DOHH2 (cell line): ENCODE measurements at regions not wholly inside any gene's neighbourhood (a gene's known extent, or its start where the extent isn't known, plus 50 kb on each side); places are given as distances from the start of the nearest gene placed in this dataset.

Experiments used
- H3F3A ChIP-seq: fragments of 200-600 bp; sonication (generic), shearing (Covaris generic); 2 replicates; pipeline ENCODE4 v1.6.0; 2016; ENCODE audit warnings: antibody characterized with exemption, mild to moderate bottlenecking; ENCODE audit not compliant: control insufficient read depth, insufficient read depth
- H3K27ac ChIP-seq: fragments of 200-600 bp; sonication (generic); 2 replicates; pipeline ENCODE4 v1.5.1; 2014; ENCODE audit warnings: low read depth, mild to moderate bottlenecking, low read length, moderate library complexity
- H3K27me3 ChIP-seq: fragments of 200-600 bp; sonication (generic); 2 replicates; pipeline ENCODE4 v1.6.1; 2014; ENCODE audit warnings: mild to moderate bottlenecking, low read length, mixed read lengths; ENCODE audit not compliant: control insufficient read depth
- H3K36me3 ChIP-seq: fragments of 200-600 bp; sonication (generic); 2 replicates; pipeline ENCODE4 v1.6.1; 2014; ENCODE audit warnings: mild to moderate bottlenecking, low read length, moderate library complexity, mixed read lengths; ENCODE audit not compliant: control insufficient read depth
- H3K4me1 ChIP-seq: fragments of 200-600 bp; sonication (generic); 2 replicates; pipeline ENCODE4 v1.6.1; 2014; ENCODE audit warnings: mild to moderate bottlenecking, low read length, mixed read lengths; ENCODE audit not compliant: control insufficient read depth
- H3K4me2 ChIP-seq: fragments of 200-600 bp; sonication (generic); 2 replicates; pipeline ENCODE4 v1.6.0; 2014; ENCODE audit warnings: mild to moderate bottlenecking, low read length, moderate library complexity
- H3K4me3 ChIP-seq: fragments of 200-600 bp; sonication (generic); 2 replicates; pipeline ENCODE4 v1.5.1; 2014; ENCODE audit warnings: mild to moderate bottlenecking, low read length, mixed read lengths
- H3K79me2 ChIP-seq: fragments of 200-600 bp; sonication (generic); 2 replicates; pipeline ENCODE4 v1.6.1; 2014; ENCODE audit warnings: mild to moderate bottlenecking, low read length, mixed read lengths; ENCODE audit not compliant: control insufficient read depth
- H3K9me2 ChIP-seq: fragments of 200-600 bp; sonication (generic); replicated peaks from 2 replicates; pipeline ENCODE4 v1.6.1; 2014; ENCODE audit warnings: mild to moderate bottlenecking, low read length, mixed read lengths; ENCODE audit not compliant: control insufficient read depth
- H3K9me3 ChIP-seq: fragments of 200-600 bp; sonication (generic); 2 replicates; pipeline ENCODE4 v1.6.1; 2014; ENCODE audit warnings: antibody characterized with exemption, low read length, mixed read lengths; ENCODE audit not compliant: control insufficient read depth, insufficient read depth
- H4K20me1 ChIP-seq: fragments of 200-600 bp; sonication (generic); 2 replicates; pipeline ENCODE4 v1.6.0; 2014; ENCODE audit warnings: low read depth, mild to moderate bottlenecking, antibody characterized with exemption, low read length, moderate library complexity; ENCODE audit not compliant: control insufficient read depth, insufficient read depth
- EZH2phosphoT487 ChIP-seq: fragments of 200-600 bp; sonication (generic); IDR thresholded peaks from 2 replicates; pipeline ENCODE4 v1.6.1; 2017; ENCODE audit warnings: borderline replicate concordance, mild to moderate bottlenecking, antibody characterized with exemption, low read length, moderate library complexity, mixed read lengths
- TF ChIP-seq, protein P1 (sequence below): fragments of 200-600 bp; sonication (generic); IDR thresholded peaks from one replicate; pipeline ENCODE4 v1.5.1; 2014; ENCODE audit warnings: antibody characterized with exemption, mild to moderate bottlenecking, low read depth, low read length; ENCODE audit not compliant: poor library complexity, severe bottlenecking

DNA sequence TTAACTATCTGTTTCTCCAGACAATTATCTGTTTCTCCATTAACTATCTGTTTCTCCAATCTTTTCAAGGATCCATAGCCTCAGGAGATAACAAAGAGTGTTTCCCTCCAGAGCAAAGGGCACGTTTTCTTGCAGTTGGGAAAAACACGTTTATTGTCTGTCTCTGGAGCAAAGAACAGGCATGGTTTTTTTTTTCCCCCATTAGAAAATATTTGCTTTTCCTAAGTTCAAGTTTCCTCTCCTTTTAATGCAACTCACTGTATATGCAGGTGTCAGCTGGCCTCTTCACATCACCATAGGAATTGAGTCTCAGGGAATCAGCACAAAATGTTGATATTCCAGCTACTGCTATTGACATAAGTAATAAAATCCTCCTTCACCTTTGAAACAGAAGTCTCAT lies 984.4 kb downstream of the RAB28 start:
- Histone ChIP-seq H3K4me1 (no peaks in the 10 kb centered on the region), H3K36me3 (no peaks in the 10 kb centered on the region), H3K79me2 (no peaks in the 10 kb centered on the region), H3K4me2 (no peak overlapping the region), H3K9me3 (no peaks in the 10 kb centered on the region), H3K27me3 (no peaks in the 10 kb centered on the region), H4K20me1 (no peaks in the 10 kb centered on the region), H3F3A (no peaks in the 10 kb centered on the region), H3K9me2 (no peaks in the 10 kb centered on the region; the same call in 1 of the 2 replicates), H3K4me3 (no peak overlapping the region), H3K27ac (no peak overlapping the region)
- TF ChIP-seq EZH2phosphoT487, result no peak
- TF ChIP-seq, protein P1, sequence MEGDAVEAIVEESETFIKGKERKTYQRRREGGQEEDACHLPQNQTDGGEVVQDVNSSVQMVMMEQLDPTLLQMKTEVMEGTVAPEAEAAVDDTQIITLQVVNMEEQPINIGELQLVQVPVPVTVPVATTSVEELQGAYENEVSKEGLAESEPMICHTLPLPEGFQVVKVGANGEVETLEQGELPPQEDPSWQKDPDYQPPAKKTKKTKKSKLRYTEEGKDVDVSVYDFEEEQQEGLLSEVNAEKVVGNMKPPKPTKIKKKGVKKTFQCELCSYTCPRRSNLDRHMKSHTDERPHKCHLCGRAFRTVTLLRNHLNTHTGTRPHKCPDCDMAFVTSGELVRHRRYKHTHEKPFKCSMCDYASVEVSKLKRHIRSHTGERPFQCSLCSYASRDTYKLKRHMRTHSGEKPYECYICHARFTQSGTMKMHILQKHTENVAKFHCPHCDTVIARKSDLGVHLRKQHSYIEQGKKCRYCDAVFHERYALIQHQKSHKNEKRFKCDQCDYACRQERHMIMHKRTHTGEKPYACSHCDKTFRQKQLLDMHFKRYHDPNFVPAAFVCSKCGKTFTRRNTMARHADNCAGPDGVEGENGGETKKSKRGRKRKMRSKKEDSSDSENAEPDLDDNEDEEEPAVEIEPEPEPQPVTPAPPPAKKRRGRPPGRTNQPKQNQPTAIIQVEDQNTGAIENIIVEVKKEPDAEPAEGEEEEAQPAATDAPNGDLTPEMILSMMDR, result no peak

DNA sequence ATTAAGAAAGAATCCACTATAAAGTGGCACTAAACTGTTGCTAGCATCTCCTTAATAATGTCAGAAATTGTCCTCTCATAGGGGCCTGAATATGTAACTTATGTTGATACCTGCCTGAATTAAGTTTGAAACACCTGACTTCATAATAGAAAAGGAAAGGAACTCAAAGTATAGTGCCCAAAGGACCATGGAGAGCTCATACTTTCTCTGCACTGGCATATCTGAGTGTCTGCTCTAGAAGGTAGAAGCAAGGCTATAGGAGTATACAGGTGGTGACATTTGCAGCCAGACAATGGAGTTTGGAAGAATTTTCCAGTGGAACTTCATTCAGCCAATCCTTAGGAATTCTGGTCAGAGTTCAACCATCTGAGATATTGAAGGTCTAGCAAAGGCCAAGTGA lies 988.9 kb downstream of the RAB28 start:
- Histone ChIP-seq H3K9me3 (no peaks in the 10 kb centered on the region), H3K4me3 (no peak overlapping the region), H3K27ac (no peak overlapping the region), H3K9me2 (no peaks in the 10 kb centered on the region; the same call in 1 of the 2 replicates), H3F3A (no peaks in the 10 kb centered on the region), H3K36me3 (no peaks in the 10 kb centered on the region), H3K4me2 (no peak overlapping the region), H4K20me1 (no peaks in the 10 kb centered on the region), H3K79me2 (no peaks in the 10 kb centered on the region), H3K27me3 (no peaks in the 10 kb centered on the region), H3K4me1 (no peaks in the 10 kb centered on the region)
- TF ChIP-seq, protein P1, result no peak
- no peak for TF ChIP-seq EZH2phosphoT487

DNA sequence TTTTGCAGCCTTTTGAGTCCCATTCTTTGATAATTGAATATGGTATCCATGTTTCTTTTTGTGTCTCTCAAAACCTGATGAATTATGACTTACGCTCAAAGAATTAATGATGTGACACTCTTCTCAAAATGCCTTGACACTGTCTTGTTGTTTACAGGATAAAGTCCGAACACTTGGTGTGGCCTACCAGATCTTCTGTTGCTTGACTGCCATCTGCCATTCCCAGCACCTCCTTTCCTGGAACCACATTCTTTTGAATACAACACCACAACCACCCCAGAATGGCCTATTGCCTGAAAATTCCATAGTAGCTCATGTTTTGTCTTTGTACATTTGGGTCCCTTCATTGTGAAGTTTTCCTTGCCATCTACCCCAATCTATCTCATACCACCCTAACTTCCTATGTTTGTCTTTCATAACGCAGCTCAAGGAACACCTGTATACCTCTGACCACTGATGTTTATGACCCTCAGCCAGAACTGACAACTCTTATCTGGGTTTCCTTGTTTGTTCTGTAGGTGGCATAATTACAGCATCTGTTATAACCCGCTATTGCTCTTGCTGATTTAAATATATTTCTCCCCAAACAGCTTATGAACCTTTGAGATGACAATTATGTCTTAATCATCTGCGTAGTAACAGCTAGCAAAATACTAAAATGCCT lies 991.3 kb downstream of the RAB28 start:
- Histone ChIP-seq H3K27ac (no peak overlapping the region), H3K79me2 (no peaks in the 10 kb centered on the region), H3K4me1 (no peaks in the 10 kb centered on the region), H3F3A (no peaks in the 10 kb centered on the region), H4K20me1 (no peaks in the 10 kb centered on the region), H3K4me3 (no peak overlapping the region), H3K4me2 (no peak overlapping the region), H3K27me3 (no peaks in the 10 kb centered on the region), H3K36me3 (no peaks in the 10 kb centered on the region), H3K9me3 (no peaks in the 10 kb centered on the region), H3K9me2 (no peaks in the 10 kb centered on the region; the same call in 1 of the 2 replicates)
- TF ChIP-seq, protein P1, result no peak
- no peak for TF ChIP-seq EZH2phosphoT487
